GM19351 (cell line): ENCODE measurements at regions not wholly inside any gene's neighbourhood (a gene's known extent, or its start where the extent isn't known, plus 50 kb on each side); places are given as distances from the start of the nearest gene placed in this dataset.

Experiments used
- ATAC-seq: cut with Tn5 transposase; IDR thresholded peaks from one replicate; pipeline ENCODE4 v1.9.1; 2021; ENCODE audit warnings: mild to moderate bottlenecking, moderate library complexity; ENCODE audit not compliant: unreplicated experiment

GRCh38 chr17:33473061-33473460 is 180.0 kb upstream of the ASIC2 start:
- ATAC-seq, result no peak

DNA sequence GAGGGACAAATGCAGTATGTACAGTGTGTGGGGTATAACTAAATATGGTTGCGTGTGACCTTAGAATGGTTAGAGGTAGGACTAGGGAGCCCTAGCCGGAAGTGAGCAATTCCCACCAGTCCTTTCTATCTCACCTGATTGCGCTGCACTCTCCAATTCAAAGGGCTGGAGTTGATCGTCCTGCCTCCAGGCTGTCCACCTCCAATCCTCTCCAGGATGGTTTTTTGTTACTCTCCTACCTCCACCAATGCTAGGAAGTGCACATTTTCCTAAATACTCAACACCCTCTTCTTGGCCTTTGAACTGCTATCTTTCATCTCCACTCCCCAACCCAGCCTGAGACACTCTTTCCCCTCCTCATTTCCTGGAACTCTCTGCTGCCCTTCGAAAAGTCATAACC is 181.7 kb upstream of the ASIC2 start:
- ATAC-seq, result no peak

DNA sequence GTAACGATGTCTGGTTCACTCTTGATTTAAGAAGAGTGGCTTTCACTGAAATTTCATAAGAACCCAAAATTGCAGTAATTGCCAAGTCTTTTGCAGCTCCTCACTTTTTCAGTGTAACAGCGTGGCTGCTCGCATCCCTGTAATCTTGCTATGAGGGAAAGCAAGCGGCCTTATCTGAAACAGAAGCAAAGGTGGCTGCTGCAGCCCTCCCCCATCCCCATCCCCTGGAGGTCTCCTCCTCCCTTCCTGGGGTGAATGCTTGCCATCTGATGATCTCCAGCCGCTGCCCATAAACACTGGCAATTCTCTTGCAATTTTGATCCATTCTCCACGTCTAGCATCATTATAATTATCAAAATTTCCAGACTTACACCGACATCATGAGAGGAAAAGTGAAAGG is 182.5 kb upstream of the ASIC2 start:
- ATAC-seq, result no peak

GRCh38 chr17:33481652-33482051 is 188.6 kb upstream of the ASIC2 start:
- no peak for ATAC-seq

GRCh38 chr17:33482636-33483035 is 189.5 kb upstream of the ASIC2 start:
- ATAC-seq, result no peak

DNA sequence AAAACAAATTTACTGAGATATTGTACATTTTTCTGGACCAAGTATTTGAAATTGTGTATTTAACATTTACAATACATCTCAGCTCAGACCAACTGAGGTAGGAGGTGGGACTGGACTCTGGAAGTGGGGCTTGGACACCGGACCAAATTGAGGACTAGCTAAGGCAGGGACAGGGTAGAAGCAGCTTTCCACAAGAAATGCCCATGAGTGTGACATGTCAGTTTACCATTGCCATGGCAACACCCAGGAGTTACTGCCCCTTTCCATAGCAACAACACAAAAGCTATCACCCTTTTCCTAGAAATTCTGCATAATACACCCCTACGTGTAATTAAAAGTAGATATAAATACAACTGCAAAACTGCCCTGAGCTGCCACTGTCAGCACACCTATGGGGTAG is 191.5 kb upstream of the ASIC2 start:
- no peak for ATAC-seq

DNA sequence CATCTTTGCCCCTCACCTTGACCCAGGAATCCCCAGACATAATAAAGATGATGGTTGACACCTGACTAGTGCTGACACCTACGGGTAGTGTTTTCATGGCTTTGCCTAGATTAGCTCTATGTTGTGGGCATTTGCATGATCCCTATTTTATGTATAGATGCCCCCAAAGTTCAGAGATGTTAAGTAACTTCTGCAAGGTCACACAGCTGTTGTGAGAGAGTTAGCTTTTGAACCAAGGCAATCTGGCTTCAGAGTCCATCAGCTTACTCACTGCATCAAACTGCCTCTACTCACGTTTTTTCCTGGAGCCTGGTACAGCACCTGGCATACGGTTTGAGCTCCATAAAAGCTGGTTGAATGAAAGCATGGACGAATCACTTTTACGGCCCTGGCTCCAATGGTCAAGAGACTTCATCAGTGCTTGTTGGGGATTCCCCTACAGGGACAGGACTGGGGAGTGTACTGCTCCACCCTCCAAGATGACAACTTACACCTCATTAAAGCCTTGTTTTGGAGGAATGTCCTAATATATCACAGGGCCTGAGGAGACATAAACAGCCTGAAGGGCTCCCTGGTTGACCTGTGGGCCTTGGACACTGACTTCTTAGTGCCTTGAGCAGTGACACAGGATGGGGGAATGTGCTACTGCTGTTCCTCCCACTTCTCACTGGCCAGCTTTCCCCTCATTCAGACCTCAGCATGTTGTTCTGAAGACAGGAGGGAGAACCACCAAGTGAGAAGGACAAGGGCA is 193.2 kb upstream of the ASIC2 start:
- no peak for ATAC-seq

DNA sequence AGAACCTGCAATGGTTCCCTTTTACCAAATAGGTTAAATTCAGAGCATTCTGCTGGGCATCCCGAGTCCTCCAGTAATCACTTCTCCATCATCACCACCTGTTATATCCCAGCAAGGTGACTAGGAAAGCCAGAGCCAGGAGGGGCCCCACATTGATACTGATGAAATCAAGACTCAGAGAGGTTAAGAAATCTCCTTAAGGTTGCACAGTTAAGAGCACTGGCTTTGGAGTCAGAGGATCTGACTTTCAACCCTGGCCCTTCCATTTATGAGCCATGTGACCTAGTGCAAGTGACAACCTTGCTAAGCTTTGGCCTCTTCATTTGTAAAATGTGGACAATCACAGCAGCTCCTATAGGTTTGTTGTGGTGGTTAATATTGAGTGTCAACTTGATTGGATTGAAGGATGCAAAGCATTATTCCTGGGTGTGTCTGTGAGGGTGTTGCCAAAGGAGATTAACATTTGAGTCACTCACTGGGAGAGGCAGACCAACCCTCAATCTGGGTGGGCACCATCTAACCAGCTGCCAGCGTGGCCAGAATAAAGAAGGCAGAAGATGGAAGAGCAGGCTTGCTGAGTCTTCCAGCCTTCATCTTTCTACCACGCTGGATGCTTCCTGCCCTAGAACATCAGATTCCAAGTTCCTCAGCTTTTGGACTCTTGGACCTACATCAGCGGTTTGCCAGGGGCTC is 194.2 kb upstream of the ASIC2 start:
- no peak for ATAC-seq

GRCh38 chr17:33491871-33492481 is 198.9 kb upstream of the ASIC2 start:
- ATAC-seq, result no peak

GRCh38 chr17:33492731-33493265 is 199.7 kb upstream of the ASIC2 start:
- ATAC-seq, result no peak

DNA sequence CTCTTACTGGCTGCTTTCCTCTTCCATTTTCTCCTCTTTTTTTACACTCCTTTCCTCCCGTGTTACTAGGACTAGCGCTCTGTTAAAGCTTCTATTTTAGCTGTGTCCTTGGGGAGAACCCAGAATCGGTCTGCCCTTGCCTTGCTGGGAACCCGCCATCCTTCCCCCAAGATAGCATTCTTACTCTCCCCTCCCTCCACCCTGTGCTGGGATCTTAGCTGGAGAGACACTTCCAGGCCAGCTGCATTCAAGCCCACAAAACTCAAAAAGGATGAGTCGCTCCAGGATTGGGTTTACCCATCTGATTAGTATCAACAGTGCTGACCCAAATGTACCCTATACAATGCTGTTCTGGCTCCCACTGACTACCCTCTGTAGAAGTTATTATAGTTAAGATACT is 200.5 kb upstream of the ASIC2 start:
- no peak for ATAC-seq

- no peak for ATAC-seq
These were observed 201.1 kb upstream of the ASIC2 start for GRCh38 chr17:33494151-33494550.

- ATAC-seq, result no peak
These were observed 204.5 kb upstream of the ASIC2 start for GRCh38 chr17:33497623-33498022.

DNA sequence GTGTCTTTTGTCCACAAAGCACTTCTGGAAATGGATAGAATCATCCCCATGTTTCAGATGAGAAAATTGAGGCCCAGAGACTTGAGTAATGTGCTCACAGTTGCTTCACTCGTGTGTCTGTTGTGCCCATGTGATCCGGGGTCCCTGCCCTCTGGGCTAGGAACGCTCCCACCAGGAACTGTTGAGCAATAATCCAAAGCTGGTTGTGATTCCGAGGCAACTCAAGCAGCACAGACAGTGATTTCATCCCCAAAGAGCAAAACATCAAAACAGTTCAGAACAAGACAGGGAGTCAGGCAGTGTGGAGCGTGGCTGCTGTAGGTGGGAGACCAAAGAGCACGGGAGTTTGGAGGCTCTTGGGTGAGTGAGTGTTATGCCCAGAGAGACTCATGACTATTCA is 205.0 kb upstream of the ASIC2 start:
- ATAC-seq, result no peak

- ATAC-seq, result no peak
These were observed 205.9 kb upstream of the ASIC2 start for GRCh38 chr17:33499040-33499439.

DNA sequence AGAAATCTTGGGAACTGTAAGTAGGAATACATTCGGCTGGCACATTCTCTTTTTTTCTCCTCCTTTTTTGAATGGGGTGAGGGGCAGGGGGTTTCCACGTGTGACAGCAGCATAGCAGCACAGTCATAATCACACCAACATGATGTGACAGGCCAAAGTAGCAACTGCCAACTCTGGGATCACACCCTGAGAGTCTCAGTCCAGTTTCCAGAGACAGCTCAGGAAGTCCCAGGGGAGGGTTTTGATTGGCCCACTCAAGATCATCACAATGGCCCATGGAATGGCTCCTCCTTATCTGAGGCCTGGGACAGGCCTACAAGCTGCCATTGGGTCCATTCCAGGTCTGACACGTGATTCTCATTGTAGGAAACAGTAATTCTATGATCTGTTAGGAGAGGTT is 207.1 kb upstream of the ASIC2 start:
- no peak for ATAC-seq

DNA sequence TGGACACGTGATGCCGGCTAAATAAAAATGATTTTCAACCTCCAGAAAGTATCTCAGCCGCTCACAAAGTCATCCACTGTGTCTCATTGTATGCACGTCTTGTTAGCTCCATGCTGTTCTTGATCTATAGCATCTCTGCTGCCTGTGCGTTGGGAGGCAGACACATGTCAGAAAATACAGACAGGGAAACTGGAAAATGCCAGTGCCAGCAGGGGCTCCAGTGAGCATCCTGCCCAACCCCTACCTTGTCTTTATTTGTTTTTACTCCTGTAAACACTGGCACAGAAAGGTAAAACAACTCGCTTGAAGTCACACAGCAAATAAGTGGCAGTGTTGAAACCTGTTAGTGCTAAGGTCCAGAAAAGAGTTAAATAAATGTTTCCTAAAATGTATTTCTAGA is 208.1 kb upstream of the ASIC2 start:
- ATAC-seq, result no peak

- no peak for ATAC-seq
These were observed 211.5 kb upstream of the ASIC2 start for GRCh38 chr17:33504571-33504970.

GRCh38 chr17:33506889-33507650 is 214.0 kb upstream of the ASIC2 start:
- no peak for ATAC-seq

GRCh38 chr17:33508215-33508614 is 215.1 kb upstream of the ASIC2 start:
- no peak for ATAC-seq

GRCh38 chr17:33509331-33509730 is 216.2 kb upstream of the ASIC2 start:
- ATAC-seq, result no peak
